H1 (cell line): ENCODE measurements at regions not wholly inside any gene's neighbourhood (a gene's known extent, or its start where the extent isn't known, plus 50 kb on each side); places are given as distances from the start of the nearest gene placed in this dataset.
"Not testable (repeated sequence)": the region's sequence is repeated elsewhere in the genome, so short reads cannot be mapped to it uniquely, and the experiment has no call there.

ENCODE experiments used
- CTCF ChIA-PET: fragments of 300-600 bp; sonication (Branson Sonifier 250); formaldehyde crosslinking; loops from one replicate; lab custom pipeline; 2021; ENCODE audit not compliant: partially characterized antibody; lab: Charles Lee
- POLR2A ChIA-PET: fragments of 300-600 bp; sonication (Branson Sonifier 250); formaldehyde crosslinking; loops from one replicate; lab custom pipeline; 2021; ENCODE audit warnings: inconsistent platforms; ENCODE audit not compliant: partially characterized antibody; lab: Charles Lee
- DNase-seq, 2 experiments: peaks; one replicate each; pipeline versions ENCODE4 v3.0.0 to v3.0.0-alpha.2; 2010 to 2022; ENCODE audit warnings: low spot score in 2 of 2, low read depth in 1 of 2, mixed read lengths in 1 of 2
- FAIRE-seq: peaks from 2 replicates; lab custom pipeline; 2011; peaks lifted over from hg19 to GRCh38; lab: Jason Lieb, UNC
- H2AFZ ChIP-seq: 2 replicates; pipeline ENCODE4 v1.8.1; 2012; ENCODE audit warnings: low read length, inconsistent platforms
- H2AK5ac ChIP-seq: 2 replicates; pipeline ENCODE4 v1.6.1; 2013; ENCODE audit warnings: low read depth, low read length
- H2BK120ac ChIP-seq: replicated peaks from 2 replicates; pipeline ENCODE3; 2013; ENCODE audit warnings: low read depth, low read length, inconsistent platforms
- H2BK12ac ChIP-seq: 2 replicates; pipeline ENCODE4 v1.6.1; 2013; ENCODE audit warnings: low read depth, low read length
- H2BK15ac ChIP-seq: 2 replicates; pipeline ENCODE4 v1.6.1; 2013; ENCODE audit warnings: low read length
- H2BK20ac ChIP-seq: 2 replicates; pipeline ENCODE4 v1.6.1; 2013; ENCODE audit warnings: low read length
- H2BK5ac ChIP-seq: 2 replicates; pipeline ENCODE4 v1.6.1; 2013; ENCODE audit warnings: low read depth, low read length
- H3K14ac ChIP-seq: 2 replicates; pipeline ENCODE4 v1.6.1; 2013; ENCODE audit warnings: inconsistent platforms; ENCODE audit not compliant: insufficient read length
- H3K18ac ChIP-seq: 2 replicates; pipeline ENCODE4 v1.6.1; 2013; ENCODE audit warnings: low read length; ENCODE audit errors: extremely low read depth
- H3K23ac ChIP-seq: 2 replicates; pipeline ENCODE4 v1.6.1; 2013; ENCODE audit warnings: inconsistent platforms; ENCODE audit not compliant: insufficient read length
- H3K23me2 ChIP-seq: 2 replicates; pipeline ENCODE4 v1.6.1; 2013; ENCODE audit warnings: low read depth, low read length
- H3K27ac ChIP-seq: 2 replicates; pipeline ENCODE4 v1.6.1; 2011; ENCODE audit warnings: low read depth, low read length, inconsistent platforms
- H3K27me3 ChIP-seq, 4 experiments: replicated peaks in 1 of 4; 1 replicate in 1 of 4; 2 replicates in 3 of 4; pipeline versions ENCODE4 v1.6.1 to v1.8.1; 2011 to 2013; ENCODE audit warnings: low read length in 3 of 4, mild to moderate bottlenecking in 3 of 4, inconsistent platforms in 2 of 4, mixed read lengths in 2 of 4, moderate library complexity in 1 of 4; ENCODE audit not compliant: control insufficient read depth in 3 of 4, insufficient read depth in 3 of 4; ENCODE audit errors: extremely low read depth in 1 of 4
- H3K36me3 ChIP-seq, 4 experiments: 2 replicates each; pipeline versions ENCODE4 v1.6.1 to v1.8.1; 2011 to 2013; ENCODE audit warnings: mild to moderate bottlenecking in 4 of 4, low read length in 3 of 4, moderate library complexity in 2 of 4, control low read depth in 1 of 4, inconsistent platforms in 1 of 4; ENCODE audit not compliant: insufficient read depth in 4 of 4, control insufficient read depth in 2 of 4
- H3K4ac ChIP-seq: replicated peaks from 2 replicates; pipeline ENCODE3; 2013; ENCODE audit warnings: low read length, low read depth, mixed read lengths, inconsistent platforms; ENCODE audit not compliant: insufficient read length
- H3K4me1 ChIP-seq, 4 experiments: replicated peaks in 1 of 4; 1 replicate in 1 of 4; 2 replicates in 3 of 4; pipeline versions ENCODE4 v1.6.1 to v1.8.1; 2011 to 2013; ENCODE audit warnings: low read length in 3 of 4, inconsistent platforms in 2 of 4, mixed read lengths in 1 of 4; ENCODE audit not compliant: insufficient read depth in 4 of 4, control insufficient read depth in 3 of 4
- H3K4me2 ChIP-seq, 2 experiments: 2 replicates each; pipeline versions ENCODE4 v1.6.1 to v1.8.1; 2011 to 2013; ENCODE audit warnings: low read depth in 2 of 2, low read length in 2 of 2, control low read depth in 1 of 2, inconsistent platforms in 1 of 2, mild to moderate bottlenecking in 1 of 2; ENCODE audit not compliant: insufficient read depth in 1 of 2
- H3K4me3 ChIP-seq, 4 experiments: fragments of 200-600, 300-600 bp in 1 of 4; sonication (generic), shearing (Covaris generic), sonication (Bioruptor Twin) in 1 of 4; 2 replicates each; pipeline versions ENCODE4 v1.5.1 to v1.8.1; 2011 to 2016; ENCODE audit warnings: low read length in 4 of 4, low read depth in 3 of 4, control low read depth in 2 of 4, inconsistent platforms in 2 of 4, mild to moderate bottlenecking in 2 of 4, mixed read lengths in 1 of 4, moderate library complexity in 1 of 4; ENCODE audit not compliant: insufficient read depth in 2 of 4; ENCODE audit errors: extremely low read depth in 1 of 4
- H3K56ac ChIP-seq: replicated peaks from 2 replicates; pipeline ENCODE3; 2013; ENCODE audit warnings: low read depth, mild to moderate bottlenecking, mixed read lengths, low read length, inconsistent platforms; ENCODE audit not compliant: insufficient read length
- H3K79me1 ChIP-seq: 2 replicates; pipeline ENCODE4 v1.6.1; 2013; ENCODE audit warnings: low read depth, low read length, control low read depth
- H3K79me2 ChIP-seq, 2 experiments: 2 replicates each; pipeline versions ENCODE4 v1.6.1 to v1.8.1; 2012 to 2013; ENCODE audit warnings: low read length in 2 of 2, mild to moderate bottlenecking in 2 of 2, inconsistent platforms in 1 of 2; ENCODE audit not compliant: insufficient read depth in 2 of 2, control insufficient read depth in 1 of 2
- H3K9ac ChIP-seq, 4 experiments: replicated peaks in 1 of 4; 1 replicate in 1 of 4; 2 replicates in 3 of 4; pipeline versions ENCODE4 v1.6.1 to v1.8.1; 2011 to 2013; ENCODE audit warnings: low read depth in 3 of 4, low read length in 3 of 4, control low read depth in 2 of 4, mild to moderate bottlenecking in 2 of 4, moderate library complexity in 2 of 4, inconsistent platforms in 1 of 4; ENCODE audit errors: extremely low read depth in 1 of 4
- H3K9me3 ChIP-seq, 2 experiments: 2 replicates each; pipeline versions ENCODE4 v1.6.1 to v1.8.1; 2012 to 2013; ENCODE audit warnings: mild to moderate bottlenecking in 2 of 2, moderate library complexity in 2 of 2, control low read depth in 1 of 2, inconsistent platforms in 1 of 2, low read depth in 1 of 2, low read length in 1 of 2, mixed read lengths in 1 of 2; ENCODE audit not compliant: insufficient read depth in 2 of 2
- H4K20me1 ChIP-seq, 2 experiments: replicated peaks in 1 of 2; 2 replicates each; pipeline versions ENCODE3 to v1.8.1; 2011 to 2013; ENCODE audit warnings: inconsistent platforms in 2 of 2, low read length in 2 of 2, mild to moderate bottlenecking in 1 of 2; ENCODE audit not compliant: insufficient read depth in 2 of 2, control insufficient read depth in 1 of 2
- H4K5ac ChIP-seq: 2 replicates; pipeline ENCODE4 v1.6.1; 2013; ENCODE audit warnings: low read length, low read depth, mixed read lengths, inconsistent platforms; ENCODE audit not compliant: insufficient read length
- H4K8ac ChIP-seq: 2 replicates; pipeline ENCODE4 v1.8.0; 2013; ENCODE audit warnings: mild to moderate bottlenecking, moderate library complexity, low read length, inconsistent platforms; ENCODE audit not compliant: insufficient read depth; ENCODE audit errors: extremely low read depth
- H4K91ac ChIP-seq: replicated peaks from 2 replicates; pipeline ENCODE3; 2013; ENCODE audit warnings: low read length, mixed read lengths, inconsistent platforms; ENCODE audit not compliant: insufficient read length
- WGBS, 2 experiments: shearing (Covaris generic) in 1 of 2; methylation state at CpG; one replicate each; pipeline versions ENCODE4 v1.1.6 to v1.1.7; 2013 to 2015; ENCODE audit warnings: low lambda C conversion rate in 2 of 2, mixed read lengths in 2 of 2, inconsistent platforms in 1 of 2, low coverage in 1 of 2, missing lambda C conversion rate in 1 of 2; ENCODE audit not compliant: insufficient replicate concordance in 2 of 2, insufficient coverage in 1 of 2, insufficient read length in 1 of 2; ENCODE audit errors: extremely low coverage in 1 of 2, missing lambda C conversion rate in 1 of 2; 5-methylcytosine and 5-hydroxymethylcytosine counted together

- H4K20me1 ChIP-seq, H2BK5ac ChIP-seq, H3K23me2 ChIP-seq, CTCF ChIA-PET, H2AK5ac ChIP-seq, H3K4me3 ChIP-seq, H4K8ac ChIP-seq, H3K4me2 ChIP-seq, H2BK12ac ChIP-seq, H3K27ac ChIP-seq, H3K4ac ChIP-seq, FAIRE-seq, H3K56ac ChIP-seq, H3K18ac ChIP-seq, H2AFZ ChIP-seq, H2BK120ac ChIP-seq, H4K91ac ChIP-seq, H3K14ac ChIP-seq, H3K27me3 ChIP-seq, H2BK20ac ChIP-seq, H2BK15ac ChIP-seq, H3K4me1 ChIP-seq, H3K9me3 ChIP-seq, H3K36me3 ChIP-seq, POLR2A ChIA-PET, DNase-seq, H3K79me2 ChIP-seq, H4K5ac ChIP-seq, H3K23ac ChIP-seq, H3K9ac ChIP-seq, H3K79me1 ChIP-seq: not testable (repeated sequence)
- WGBS, 2 experiments, result 86% methylated on average over 3 of the region's 3 CpGs; no CpG with 5 or more reads in 1 of the 2 experiments
Measured at GRCh38 chr17:20387549-20387948, 79.8 kb downstream of the LGALS9B start.
